ENCODE measurements at regions not wholly inside any gene's neighbourhood (a gene's known extent, or its start where the extent isn't known, plus 50 kb on each side); places are given as distances from the start of the nearest gene placed in this dataset.

DNA sequence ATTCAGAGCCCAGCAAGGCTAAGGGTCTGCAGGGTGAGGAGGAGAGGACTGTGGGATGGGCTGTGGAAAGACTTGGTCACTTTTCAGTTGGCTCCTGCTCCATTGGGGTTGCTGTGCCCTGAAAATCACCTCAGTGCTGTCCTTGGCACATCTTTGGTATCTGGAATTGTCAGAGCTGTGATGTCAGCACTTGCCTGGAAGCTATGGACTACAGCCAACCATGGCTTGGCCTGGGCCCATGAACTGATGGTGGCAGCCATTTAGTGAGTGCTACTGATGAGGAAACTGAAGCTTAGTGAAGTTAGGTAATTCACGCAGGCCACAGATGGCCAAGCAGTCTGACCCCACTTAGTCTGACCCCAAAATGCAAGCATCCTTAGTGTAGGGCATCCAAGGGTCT, 121.8 kb upstream of the SERPINE2 start:
- H3K27me3 Mint-ChIP-seq, result peaks cover 1 to 19% of the 10 kb centered on the region in 2 donors
- ChIA-PET POLR2A (ENCODE audit: partially characterized antibody) (no interaction called here), CTCF (ENCODE audit: partially characterized antibody) (no interaction called here)
- peaks cover 0 to 4% (median 0%) of the 10 kb centered on the region in 8 donors for H3K9me3 Mint-ChIP-seq
- no peaks in the 10 kb centered on the region for H3K36me3 ChIP-seq (ENCODE audit: insufficient read depth, low read length)
- H3K9me3 ChIP-seq (ENCODE audit: control insufficient read depth in 1 of 2, low read length in 2 of 2), result no peaks in the 10 kb centered on the region
- H3K27ac Mint-ChIP-seq, result no peak overlapping the region
- no peak overlapping the region for H3K4me3 Mint-ChIP-seq
- no peaks in the 10 kb centered on the region for H3K36me3 Mint-ChIP-seq
- no peak for DNase-seq
- no peak overlapping the region for H3K4me3 ChIP-seq (ENCODE audit: low read length in 2 of 2)
- no peaks in the 10 kb centered on the region for H3K4me1 Mint-ChIP-seq
- no peak overlapping the region for H3K27ac ChIP-seq (ENCODE audit: low read depth, low read length)
- H3K27me3 ChIP-seq (ENCODE audit: insufficient read depth, low read length), result no peaks in the 10 kb centered on the region
- no peaks in the 10 kb centered on the region for H3K4me1 ChIP-seq (ENCODE audit: insufficient read depth, low read length)
- intact Hi-C loops (cut with micrococcal nuclease), result no loop called here

DNA sequence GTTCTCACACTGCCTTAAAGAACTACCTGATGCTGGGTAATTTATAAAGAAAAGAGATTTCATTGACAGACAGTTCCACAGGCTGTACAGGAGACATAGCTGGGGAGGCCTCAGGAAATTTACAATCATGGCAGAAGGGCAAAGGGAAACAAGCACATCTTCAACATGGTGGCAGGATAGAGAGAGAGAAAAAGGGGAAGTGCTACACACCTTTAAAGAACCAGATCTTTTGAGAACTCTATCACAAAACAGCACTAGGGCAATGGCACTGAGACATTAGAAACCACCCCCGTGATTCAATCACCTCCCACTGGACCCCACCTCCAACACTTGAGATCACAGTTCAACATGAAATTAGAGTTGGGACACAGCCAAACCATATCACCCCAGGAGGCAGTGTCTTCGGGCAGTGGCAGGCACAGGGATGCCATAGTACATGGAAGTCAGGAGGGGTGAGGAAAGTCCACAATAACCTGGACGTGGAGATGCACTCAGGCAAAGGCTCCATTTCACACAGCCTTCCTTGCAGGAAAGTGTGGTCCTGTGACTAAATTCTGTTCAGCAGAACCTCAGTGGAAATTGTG, 120.4 kb upstream of the SERPINE2 start:
- CTCF ChIA-PET (ENCODE audit: partially characterized antibody), result no interaction called here
- Histone ChIP-seq H3K27me3 (ENCODE audit: insufficient read depth, low read length) (no peaks in the 10 kb centered on the region), H3K27ac (ENCODE audit: low read depth, low read length) (no peak overlapping the region), H3K4me1 (ENCODE audit: insufficient read depth, low read length) (no peaks in the 10 kb centered on the region), H3K9me3 (ENCODE audit: control insufficient read depth in 1 of 2, low read length in 2 of 2) (no peaks in the 10 kb centered on the region), H3K36me3 (ENCODE audit: insufficient read depth, low read length) (no peaks in the 10 kb centered on the region), H3K4me3 (ENCODE audit: low read length in 2 of 2) (no peak overlapping the region)
- no peak for DNase-seq
- POLR2A ChIA-PET (ENCODE audit: partially characterized antibody), result no interaction called here
- intact Hi-C loops (cut with micrococcal nuclease), result no loop called here
- Mint-ChIP-seq H3K27me3 (peaks cover 0 to 19% of the 10 kb centered on the region in 2 donors), H3K9me3 (peaks cover 0 to 4% (median 0%) of the 10 kb centered on the region in 8 donors), H3K4me1 (no peaks in the 10 kb centered on the region), H3K27ac (peak overlapping the region in 1 of 7 donors; percentile 58), H3K4me3 (no peak overlapping the region), H3K36me3 (no peaks in the 10 kb centered on the region)

DNA sequence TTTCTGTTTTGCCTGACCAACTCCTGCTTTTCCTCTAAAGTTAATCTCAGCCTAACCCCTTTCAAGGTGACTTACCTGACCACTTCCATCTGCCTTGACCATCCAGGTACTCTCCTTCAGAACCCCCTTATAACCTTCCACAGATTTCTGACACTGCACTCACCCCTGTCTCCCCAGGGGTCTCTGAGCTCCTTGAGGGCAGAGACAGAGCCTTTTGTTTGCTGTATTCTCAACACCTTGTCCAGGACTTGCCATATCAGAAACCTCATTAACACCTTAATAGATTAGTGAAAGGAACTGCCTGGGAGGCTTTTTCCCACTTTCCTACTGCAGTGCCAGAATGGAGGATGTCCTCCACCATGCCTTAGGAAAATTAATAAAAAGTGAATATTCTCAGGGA, 119.7 kb upstream of the SERPINE2 start:
- Mint-ChIP-seq H3K27me3 (peaks cover 0 to 14% of the 10 kb centered on the region in 2 donors), H3K9me3 (peaks cover 0 to 4% (median 0%) of the 10 kb centered on the region in 8 donors), H3K4me3 (peak overlapping the region in 1 of 8 donors; percentile 41), H3K36me3 (no peaks in the 10 kb centered on the region), H3K4me1 (no peaks in the 10 kb centered on the region), H3K27ac (no peak overlapping the region)
- Histone ChIP-seq H3K27ac (ENCODE audit: low read depth, low read length) (no peak overlapping the region), H3K36me3 (ENCODE audit: insufficient read depth, low read length) (no peaks in the 10 kb centered on the region), H3K27me3 (ENCODE audit: insufficient read depth, low read length) (no peaks in the 10 kb centered on the region), H3K4me3 (ENCODE audit: low read length in 2 of 2) (no peak overlapping the region), H3K9me3 (ENCODE audit: control insufficient read depth in 1 of 2, low read length in 2 of 2) (no peaks in the 10 kb centered on the region), H3K4me1 (ENCODE audit: insufficient read depth, low read length) (no peaks in the 10 kb centered on the region)
- DNase-seq, result no peak
- POLR2A ChIA-PET (ENCODE audit: partially characterized antibody), result no interaction called here
- intact Hi-C loops (cut with micrococcal nuclease), result no loop called here
- CTCF ChIA-PET (ENCODE audit: partially characterized antibody), result no interaction called here

DNA sequence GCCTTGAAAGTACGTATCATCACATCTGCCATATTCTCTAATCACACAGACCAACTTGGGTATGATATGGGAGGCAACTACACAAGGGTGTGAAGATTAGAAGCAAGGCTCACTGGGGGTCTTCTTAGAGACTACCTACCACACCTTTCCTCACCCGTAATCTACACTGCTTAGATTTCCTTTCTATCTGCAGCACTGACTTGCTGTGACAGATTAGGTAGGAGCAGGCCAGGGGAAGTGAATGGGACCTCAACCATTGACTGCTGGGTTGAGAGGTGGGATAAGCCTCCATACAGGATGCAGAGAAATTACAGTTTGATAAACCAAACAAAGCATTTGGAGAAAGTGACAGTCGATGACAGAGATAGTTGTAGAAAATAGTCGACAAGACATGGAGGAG, 119.0 kb upstream of the SERPINE2 start:
- Mint-ChIP-seq H3K4me3 (no peak overlapping the region), H3K4me1 (no peaks in the 10 kb centered on the region), H3K36me3 (no peaks in the 10 kb centered on the region), H3K27me3 (peaks cover 0 to 12% of the 10 kb centered on the region in 2 donors), H3K27ac (no peak overlapping the region), H3K9me3 (peaks cover 0 to 2% (median 0%) of the 10 kb centered on the region in 8 donors)
- no peaks in the 10 kb centered on the region for H3K36me3 ChIP-seq (ENCODE audit: insufficient read depth, low read length)
- H3K9me3 ChIP-seq (ENCODE audit: control insufficient read depth in 1 of 2, low read length in 2 of 2), result no peaks in the 10 kb centered on the region
- DNase-seq, result no peak
- no peak overlapping the region for H3K4me3 ChIP-seq (ENCODE audit: low read length in 2 of 2)
- no peaks in the 10 kb centered on the region for H3K4me1 ChIP-seq (ENCODE audit: insufficient read depth, low read length)
- ChIA-PET POLR2A (ENCODE audit: partially characterized antibody) (no interaction called here), CTCF (ENCODE audit: partially characterized antibody) (no interaction called here)
- intact Hi-C loops (cut with micrococcal nuclease), result no loop called here
- H3K27ac ChIP-seq (ENCODE audit: low read depth, low read length), result no peak overlapping the region
- no peaks in the 10 kb centered on the region for H3K27me3 ChIP-seq (ENCODE audit: insufficient read depth, low read length)

DNA sequence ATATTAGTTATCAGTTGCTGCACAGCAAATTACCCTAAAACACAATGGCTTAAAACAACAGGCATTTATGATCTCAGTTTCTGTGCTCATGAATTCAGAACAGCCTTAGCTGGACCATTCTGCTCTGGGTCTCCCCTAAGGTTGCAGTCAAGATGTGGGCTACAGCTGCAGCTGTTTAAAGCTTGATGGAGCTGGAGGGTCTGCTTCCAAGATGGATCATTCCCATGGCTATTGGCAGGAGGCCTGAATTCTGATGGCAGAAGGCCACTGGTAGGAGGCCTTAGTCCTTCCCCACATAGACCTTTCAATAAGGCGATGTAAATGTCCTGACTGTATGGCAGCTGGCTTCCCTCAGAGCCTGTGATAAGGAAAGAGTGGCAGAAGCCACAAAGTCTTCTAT, 118.6 kb upstream of the SERPINE2 start:
- H3K4me3 Mint-ChIP-seq, result no peak overlapping the region
- DNase-seq, result no peak
- Histone ChIP-seq H3K4me1 (ENCODE audit: insufficient read depth, low read length) (no peaks in the 10 kb centered on the region), H3K9me3 (ENCODE audit: control insufficient read depth in 1 of 2, low read length in 2 of 2) (no peaks in the 10 kb centered on the region), H3K27ac (ENCODE audit: low read depth, low read length) (no peak overlapping the region), H3K36me3 (ENCODE audit: insufficient read depth, low read length) (no peaks in the 10 kb centered on the region), H3K27me3 (ENCODE audit: insufficient read depth, low read length) (no peaks in the 10 kb centered on the region), H3K4me3 (ENCODE audit: low read length in 2 of 2) (no peak overlapping the region)
- H3K27me3 Mint-ChIP-seq, result peaks cover 0 to 12% of the 10 kb centered on the region in 2 donors
- H3K9me3 Mint-ChIP-seq, result peaks cover 0 to 2% (median 0%) of the 10 kb centered on the region in 8 donors
- no peaks in the 10 kb centered on the region for H3K36me3 Mint-ChIP-seq
- CTCF ChIA-PET (ENCODE audit: partially characterized antibody), result no interaction called here
- no peaks in the 10 kb centered on the region for H3K4me1 Mint-ChIP-seq
- no peak overlapping the region for H3K27ac Mint-ChIP-seq
- POLR2A ChIA-PET (ENCODE audit: partially characterized antibody), result no interaction called here
- intact Hi-C loops (cut with micrococcal nuclease), result no loop called here

DNA sequence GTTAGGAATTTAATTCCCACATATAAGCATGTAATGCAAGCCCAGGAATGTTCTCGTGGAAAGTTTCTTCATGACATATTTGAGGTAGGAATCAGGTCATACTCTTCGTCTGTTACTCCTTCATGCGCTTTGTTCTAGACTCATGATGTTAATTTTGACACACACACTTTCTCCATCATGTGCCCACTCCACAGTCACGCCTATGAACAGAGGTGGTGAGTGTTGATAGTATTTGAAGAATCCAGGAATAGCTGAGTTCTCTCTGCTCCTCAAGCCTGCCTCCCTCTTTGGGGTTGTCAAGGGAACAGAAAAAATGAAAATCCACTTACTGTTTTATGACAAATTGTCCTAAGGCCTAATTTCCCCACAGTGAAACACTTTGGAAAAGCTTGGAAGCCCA, 117.3 kb upstream of the SERPINE2 start:
- Histone ChIP-seq H3K27ac (ENCODE audit: low read depth, low read length) (no peak overlapping the region), H3K9me3 (ENCODE audit: control insufficient read depth in 1 of 2, low read length in 2 of 2) (no peaks in the 10 kb centered on the region), H3K27me3 (ENCODE audit: insufficient read depth, low read length) (no peaks in the 10 kb centered on the region), H3K4me1 (ENCODE audit: insufficient read depth, low read length) (no peaks in the 10 kb centered on the region), H3K4me3 (ENCODE audit: low read length in 2 of 2) (no peak overlapping the region), H3K36me3 (ENCODE audit: insufficient read depth, low read length) (no peaks in the 10 kb centered on the region)
- Mint-ChIP-seq H3K36me3 (no peaks in the 10 kb centered on the region), H3K27me3 (peaks cover 2 to 11% of the 10 kb centered on the region in 2 donors), H3K9me3 (peaks cover 0 to 2% (median 0%) of the 10 kb centered on the region in 8 donors), H3K4me1 (no peaks in the 10 kb centered on the region), H3K4me3 (no peak overlapping the region), H3K27ac (no peak overlapping the region)
- intact Hi-C loops (cut with micrococcal nuclease), result no loop called here
- CTCF ChIA-PET (ENCODE audit: partially characterized antibody), result no interaction called here
- POLR2A ChIA-PET (ENCODE audit: partially characterized antibody), result no interaction called here
- DNase-seq, result no peak

DNA sequence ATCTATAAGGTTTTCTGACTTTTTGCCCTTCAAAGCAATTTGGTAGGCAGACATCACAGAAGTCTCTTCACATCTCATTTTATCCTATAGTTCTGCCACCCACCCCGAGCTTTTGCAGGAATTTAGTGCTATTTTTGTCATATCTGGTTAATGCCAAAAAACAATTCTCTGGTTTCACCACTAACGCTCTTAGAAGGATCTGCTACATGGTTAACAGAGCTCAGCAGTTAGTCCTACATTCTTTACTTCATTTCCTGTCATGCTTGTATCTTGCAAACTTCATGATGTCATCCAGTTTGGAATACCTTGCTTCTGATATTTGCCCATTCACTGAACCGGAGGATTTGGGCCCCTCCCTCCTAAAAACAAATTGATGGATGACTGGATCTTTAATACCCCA, 116.8 kb upstream of the SERPINE2 start:
- POLR2A ChIA-PET (ENCODE audit: partially characterized antibody), result no interaction called here
- Mint-ChIP-seq H3K36me3 (no peaks in the 10 kb centered on the region), H3K27ac (no peak overlapping the region), H3K4me3 (no peak overlapping the region), H3K4me1 (no peaks in the 10 kb centered on the region), H3K27me3 (peaks cover 2 to 11% of the 10 kb centered on the region in 2 donors), H3K9me3 (peaks cover 0 to 2% (median 0%) of the 10 kb centered on the region in 8 donors)
- H3K27ac ChIP-seq (ENCODE audit: low read depth, low read length), result no peak overlapping the region
- no peaks in the 10 kb centered on the region for H3K27me3 ChIP-seq (ENCODE audit: insufficient read depth, low read length)
- H3K4me3 ChIP-seq (ENCODE audit: low read length in 2 of 2), result no peak overlapping the region
- no peak for DNase-seq
- H3K4me1 ChIP-seq (ENCODE audit: insufficient read depth, low read length), result no peaks in the 10 kb centered on the region
- intact Hi-C loops (cut with micrococcal nuclease), result no loop called here
- H3K36me3 ChIP-seq (ENCODE audit: insufficient read depth, low read length), result no peaks in the 10 kb centered on the region
- H3K9me3 ChIP-seq (ENCODE audit: control insufficient read depth in 1 of 2, low read length in 2 of 2), result no peaks in the 10 kb centered on the region
- CTCF ChIA-PET (ENCODE audit: partially characterized antibody), result interaction anchor here (0.7 kb wide), 1 partner anchor 13 kb away, joined by 3 read pairs; no protein-coding TSS in a partner anchor

DNA sequence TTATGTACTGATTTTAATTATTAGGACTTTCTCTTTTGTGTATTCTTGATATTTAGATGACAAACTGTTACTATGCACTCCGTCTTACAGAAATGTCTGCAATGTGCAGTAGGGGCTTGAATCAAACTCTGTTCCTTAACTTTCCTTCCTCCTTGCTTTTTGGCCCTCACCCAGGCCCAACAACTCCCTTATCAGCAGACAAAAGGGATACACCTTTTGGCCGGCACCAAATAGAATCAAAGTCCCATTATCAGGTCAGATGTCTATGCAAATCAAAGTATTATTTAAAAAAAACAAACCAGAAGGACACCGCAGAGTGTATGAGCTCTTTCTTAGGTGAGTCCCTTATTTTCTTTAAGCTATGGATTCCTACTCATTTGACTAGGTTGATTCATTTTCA, 116.3 kb upstream of the SERPINE2 start:
- peaks cover 2 to 10% of the 10 kb centered on the region in 2 donors for H3K27me3 Mint-ChIP-seq
- H3K4me1 Mint-ChIP-seq, result no peaks in the 10 kb centered on the region
- no peak for DNase-seq
- no peaks in the 10 kb centered on the region for H3K36me3 Mint-ChIP-seq
- peak overlapping the region in 1 of 7 donors; percentile 40 for H3K27ac Mint-ChIP-seq
- Histone ChIP-seq H3K27me3 (ENCODE audit: insufficient read depth, low read length) (no peaks in the 10 kb centered on the region), H3K27ac (ENCODE audit: low read depth, low read length) (no peak overlapping the region), H3K36me3 (ENCODE audit: insufficient read depth, low read length) (no peaks in the 10 kb centered on the region), H3K4me3 (ENCODE audit: low read length in 2 of 2) (no peak overlapping the region), H3K4me1 (ENCODE audit: insufficient read depth, low read length) (no peaks in the 10 kb centered on the region), H3K9me3 (ENCODE audit: control insufficient read depth in 1 of 2, low read length in 2 of 2) (no peaks in the 10 kb centered on the region)
- peaks cover 0 to 2% (median 0%) of the 10 kb centered on the region in 8 donors for H3K9me3 Mint-ChIP-seq
- intact Hi-C loops (cut with micrococcal nuclease), result no loop called here
- ChIA-PET POLR2A (ENCODE audit: partially characterized antibody) (no interaction called here), CTCF (ENCODE audit: partially characterized antibody) (interaction anchor here (0.7 kb wide), 1 partner anchor 12 kb away, joined by 3 read pairs; no protein-coding TSS in a partner anchor)
- no peak overlapping the region for H3K4me3 Mint-ChIP-seq

Data from CD4-positive, alpha-beta memory T cell (primary cell).